Superior temporal gyrus (tissue), 1 donor: ENCODE measurements at regions not wholly inside any gene's neighbourhood (a gene's known extent, or its start where the extent isn't known, plus 50 kb on each side); places are given as distances from the start of the nearest gene placed in this dataset.
"Not testable (repeated sequence)": the region's sequence is repeated elsewhere in the genome, so short reads cannot be mapped to it uniquely, and the experiment has no call there.

Source experiments
- DNase-seq: peaks from one replicate; pipeline ENCODE4 v3.0.0-alpha.2; 2016; ENCODE audit errors: extremely low spot score

- DNase-seq: no peak
Measured at GRCh38 chr12:131287938-131288764, 334.4 kb downstream of the ADGRD1 start.

- not testable (repeated sequence) for DNase-seq
Measured at GRCh38 chr12:131288765-131289695, 335.3 kb downstream of the ADGRD1 start.

- not testable (repeated sequence) for DNase-seq
Measured at GRCh38 chr12:131289807-131290206, 336.1 kb downstream of the ADGRD1 start.

GRCh38 chr12:131290255-131290959 lies 336.7 kb downstream of the ADGRD1 start:
- no peak for DNase-seq

DNA sequence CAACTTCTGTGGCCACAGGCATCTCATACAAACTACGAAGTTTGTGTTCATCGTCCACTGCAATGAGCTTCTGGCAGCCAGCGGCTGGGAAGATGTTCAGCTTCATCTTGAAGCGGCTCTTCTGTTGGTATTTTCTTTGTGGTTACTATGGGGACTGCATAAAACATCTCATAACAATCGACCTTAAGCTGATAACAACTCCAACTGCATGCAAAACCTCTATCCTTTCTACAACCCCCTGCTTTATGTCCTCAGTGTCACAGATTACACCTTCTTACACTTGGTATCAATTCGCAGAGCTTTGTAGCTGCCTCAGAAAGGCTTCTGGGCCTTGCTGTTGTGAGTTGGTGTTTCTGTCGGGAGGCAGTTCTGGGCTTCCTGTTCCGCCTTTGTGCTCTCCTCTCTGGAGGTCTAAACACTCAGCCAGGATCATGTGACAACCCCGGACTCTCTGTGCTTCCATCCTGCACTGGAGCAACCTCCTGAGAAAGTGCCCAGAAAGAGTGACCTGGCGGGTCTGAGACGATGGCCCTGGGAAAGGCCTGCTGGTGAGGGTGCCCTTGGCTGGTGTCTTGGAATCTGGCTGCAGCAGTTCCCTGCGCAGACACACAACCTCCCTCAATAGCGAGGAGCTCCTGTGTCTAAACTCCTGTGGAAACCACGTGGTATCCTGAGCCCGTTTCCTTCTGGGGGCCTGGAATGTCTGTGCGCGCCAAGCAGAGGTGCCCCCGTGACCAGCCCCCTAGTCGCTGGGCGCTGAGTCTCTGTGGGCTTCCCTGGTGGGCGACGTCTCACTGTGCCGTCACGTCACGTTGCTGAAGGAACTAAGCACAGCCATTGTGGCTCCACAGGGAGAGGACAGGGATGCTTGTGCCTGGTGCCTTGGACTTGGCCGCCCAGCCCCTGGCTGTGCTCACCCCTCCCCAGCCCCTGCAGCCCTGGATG lies 339.6 kb downstream of the ADGRD1 start:
- not testable (repeated sequence) for DNase-seq

DNA sequence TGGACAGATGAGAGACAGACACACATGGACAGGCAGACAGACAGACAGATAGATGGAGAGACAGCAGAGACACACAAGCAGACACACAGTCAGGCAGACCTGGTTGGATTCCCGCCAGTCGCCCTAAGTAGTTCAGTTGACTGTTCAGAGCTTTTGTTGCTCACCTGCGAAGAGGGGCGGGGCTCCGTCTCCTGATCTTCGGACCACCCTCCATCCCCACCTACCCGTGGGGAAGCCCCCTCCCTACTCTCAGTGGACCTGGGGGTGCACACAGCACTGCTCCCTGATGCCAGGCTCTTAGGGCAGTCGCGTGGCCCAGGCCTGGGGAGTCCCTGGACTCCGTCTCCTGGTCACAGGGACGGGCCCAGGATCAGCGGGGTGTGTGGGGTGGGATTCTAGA lies 341.0 kb downstream of the ADGRD1 start:
- DNase-seq: not testable (repeated sequence)

DNA sequence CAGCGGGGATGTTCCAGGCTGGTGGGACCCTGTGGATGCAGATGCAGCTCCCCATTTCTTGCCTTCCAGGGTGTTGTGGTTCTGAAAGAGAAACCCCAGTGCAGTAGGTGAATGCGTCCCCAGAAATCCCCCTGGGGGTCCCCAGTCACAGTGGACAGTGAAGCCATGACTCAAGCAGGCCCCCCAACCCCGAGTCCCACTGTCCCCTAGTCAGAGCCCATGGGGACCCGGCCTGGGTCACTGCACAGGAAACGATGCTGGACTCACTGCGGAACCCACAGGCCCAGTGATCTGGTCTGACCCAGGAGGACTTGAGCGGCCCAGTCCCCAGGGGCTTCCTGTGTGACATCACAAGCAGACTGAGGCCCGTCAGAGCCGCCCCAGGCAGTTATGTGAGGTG lies 341.4 kb downstream of the ADGRD1 start:
- DNase-seq: not testable (repeated sequence)

- DNase-seq: not testable (repeated sequence)
Measured at GRCh38 chr12:131295559-131295958, 341.9 kb downstream of the ADGRD1 start.

- not testable (repeated sequence) for DNase-seq
Measured at GRCh38 chr12:131296136-131296535, 342.4 kb downstream of the ADGRD1 start.

GRCh38 chr12:131296651-131297050 lies 342.9 kb downstream of the ADGRD1 start:
- not testable (repeated sequence) for DNase-seq

DNA sequence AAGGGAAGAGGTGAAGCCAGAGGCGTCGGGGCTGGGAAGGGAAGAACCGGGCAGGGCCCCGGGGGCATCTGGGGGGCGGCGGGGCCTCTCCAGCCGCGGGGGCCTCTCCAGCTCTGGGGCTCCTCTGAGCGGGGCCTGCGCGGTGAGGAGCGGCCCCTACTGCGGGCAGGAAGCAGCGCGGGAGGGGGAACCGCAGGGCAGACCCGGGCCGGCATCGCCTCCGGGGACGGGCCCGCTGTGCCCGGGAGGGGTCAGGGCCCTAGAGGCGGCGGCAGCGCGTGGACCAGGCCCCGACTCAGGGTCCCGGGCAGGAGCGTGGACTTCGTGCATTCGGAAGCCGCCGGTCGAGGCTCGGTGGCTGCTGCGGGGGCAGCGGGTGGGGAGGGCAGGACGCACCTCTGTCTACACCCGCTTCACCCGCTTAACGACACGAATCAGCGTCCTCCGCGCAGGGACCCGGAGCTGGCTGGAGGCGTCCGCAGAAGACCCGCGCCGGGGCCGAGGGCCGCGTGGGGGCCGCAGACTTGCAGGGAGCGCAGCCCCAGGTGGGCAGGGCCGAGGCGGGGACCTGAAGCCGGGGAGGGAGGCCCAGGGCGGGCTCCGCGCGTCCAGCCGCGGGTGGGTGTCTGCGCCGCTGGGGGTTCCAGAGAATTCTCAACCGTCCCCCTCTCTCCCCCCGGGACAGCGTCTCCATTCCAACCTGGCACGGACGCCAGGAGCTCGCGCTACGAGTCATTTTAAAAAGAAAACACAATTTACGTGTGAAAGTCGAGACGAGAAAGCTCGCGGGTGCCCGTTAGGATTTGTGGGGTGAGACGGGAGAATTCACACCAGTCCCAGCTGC lies 345.0 kb downstream of the ADGRD1 start:
- DNase-seq: not testable (repeated sequence)

DNA sequence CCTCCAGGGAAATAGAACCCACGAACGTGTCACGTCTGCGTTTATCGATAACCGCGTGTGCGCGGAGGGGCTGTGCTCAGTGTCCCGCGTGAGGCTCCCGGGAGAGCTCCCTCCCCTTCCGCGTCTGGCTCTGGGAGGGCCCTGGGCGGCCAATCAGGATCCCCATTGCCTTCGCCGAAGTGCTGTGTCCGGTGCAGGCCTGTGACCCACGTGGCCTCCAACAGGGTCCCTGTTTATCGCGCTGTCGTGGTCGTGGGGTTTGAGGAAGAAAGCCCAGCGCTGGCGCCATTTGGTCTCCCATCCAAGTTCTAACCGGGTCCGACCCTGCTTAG lies 345.6 kb downstream of the ADGRD1 start:
- DNase-seq: not testable (repeated sequence)

DNA sequence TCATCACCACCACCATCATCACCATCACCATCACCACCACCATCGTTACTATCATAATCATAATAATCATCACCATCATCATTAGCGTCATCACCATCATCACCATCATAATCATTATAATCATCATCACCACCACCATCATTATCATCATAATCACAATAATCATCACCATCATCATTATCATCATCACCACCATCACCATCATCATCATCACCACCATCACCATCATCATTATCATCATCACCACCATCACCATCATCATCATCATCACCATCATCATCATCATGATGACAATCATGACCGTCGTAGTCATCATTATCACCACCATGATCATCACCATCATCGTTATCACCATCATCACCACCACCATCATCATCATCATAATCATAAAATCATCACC lies 349.9 kb downstream of the ADGRD1 start:
- DNase-seq: not testable (repeated sequence)

GRCh38 chr12:131304642-131305041 lies 350.9 kb downstream of the ADGRD1 start:
- DNase-seq: not testable (repeated sequence)

GRCh38 chr12:131309700-131310099 lies 356.0 kb downstream of the ADGRD1 start:
- DNase-seq: no peak

- not testable (repeated sequence) for DNase-seq
Measured at GRCh38 chr12:131310227-131310969, 356.7 kb downstream of the ADGRD1 start.

- DNase-seq: not testable (repeated sequence)
Measured at GRCh38 chr12:131311279-131311722, 357.6 kb downstream of the ADGRD1 start.

DNA sequence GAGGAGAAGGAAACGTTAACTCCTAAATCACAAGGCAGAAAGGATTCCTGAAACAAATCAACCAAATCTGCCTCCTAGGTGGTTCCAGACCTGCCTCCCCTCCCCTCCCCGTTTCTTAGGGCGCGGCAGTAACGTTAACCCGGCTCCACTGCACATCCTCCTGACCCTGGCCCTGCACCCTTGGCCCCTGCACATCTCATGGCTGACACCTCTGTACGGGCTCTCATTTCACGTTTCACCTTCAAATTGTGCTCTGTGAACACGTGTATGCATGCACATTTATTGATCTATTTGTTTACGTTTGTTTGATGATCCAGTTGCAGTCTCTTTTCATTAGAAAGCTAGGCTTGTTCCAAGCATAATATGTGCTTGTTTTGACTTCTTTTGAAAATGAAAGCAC lies 358.1 kb downstream of the ADGRD1 start:
- DNase-seq: no peak

DNA sequence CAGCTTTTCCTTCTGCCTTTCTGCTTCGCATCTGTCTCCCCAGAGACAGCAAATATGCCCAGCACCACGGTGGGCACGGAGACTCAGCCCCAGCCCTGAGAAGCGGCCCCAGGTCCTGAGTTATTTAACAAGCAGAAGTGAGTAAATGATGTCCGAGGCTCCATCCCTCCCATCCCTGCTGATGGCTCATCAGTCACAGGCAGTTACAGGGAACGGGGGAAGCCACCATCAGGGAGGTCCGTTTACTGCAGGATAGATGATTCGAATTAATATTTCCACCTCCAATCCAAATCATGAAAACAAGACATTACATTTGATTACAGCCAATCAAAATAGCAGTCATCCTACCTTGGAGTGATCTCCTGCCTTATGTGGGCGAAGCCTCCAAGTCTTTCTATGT lies 358.7 kb downstream of the ADGRD1 start:
- DNase-seq: not testable (repeated sequence)
